GM12873 (cell line): ENCODE measurements at regions not wholly inside any gene's neighbourhood (a gene's known extent, or its start where the extent isn't known, plus 50 kb on each side); places are given as distances from the start of the nearest gene placed in this dataset.

Experiments
- TF ChIP-seq, protein P1 (sequence below): IDR thresholded peaks from 2 replicates; pipeline ENCODE4 v1.5.1; 2012; ENCODE audit warnings: low read depth, mild to moderate bottlenecking, moderate library complexity, low read length, control low read depth; ENCODE audit not compliant: insufficient read depth; ENCODE audit errors: missing control alignments

DNA sequence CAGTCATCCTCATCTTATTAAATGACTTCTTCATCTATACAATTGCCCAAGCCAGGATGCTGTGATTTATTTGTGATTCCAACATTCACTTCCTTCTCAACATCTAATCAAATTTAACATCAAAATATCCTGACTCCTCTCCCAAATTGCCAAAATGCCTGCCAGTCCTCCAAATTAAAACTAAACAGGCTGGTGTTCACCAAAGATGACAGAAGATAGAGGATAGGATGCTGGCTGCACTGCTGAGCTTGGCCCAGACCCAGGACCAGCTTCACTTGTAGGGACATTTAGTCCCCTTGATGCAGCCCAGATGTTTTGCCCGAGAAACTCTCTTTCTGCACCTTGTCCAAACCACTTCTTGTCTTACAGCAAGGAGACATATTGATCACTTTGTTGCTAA lies 540.0 kb upstream of the CNTNAP5 start:
- TF ChIP-seq, protein P1, sequence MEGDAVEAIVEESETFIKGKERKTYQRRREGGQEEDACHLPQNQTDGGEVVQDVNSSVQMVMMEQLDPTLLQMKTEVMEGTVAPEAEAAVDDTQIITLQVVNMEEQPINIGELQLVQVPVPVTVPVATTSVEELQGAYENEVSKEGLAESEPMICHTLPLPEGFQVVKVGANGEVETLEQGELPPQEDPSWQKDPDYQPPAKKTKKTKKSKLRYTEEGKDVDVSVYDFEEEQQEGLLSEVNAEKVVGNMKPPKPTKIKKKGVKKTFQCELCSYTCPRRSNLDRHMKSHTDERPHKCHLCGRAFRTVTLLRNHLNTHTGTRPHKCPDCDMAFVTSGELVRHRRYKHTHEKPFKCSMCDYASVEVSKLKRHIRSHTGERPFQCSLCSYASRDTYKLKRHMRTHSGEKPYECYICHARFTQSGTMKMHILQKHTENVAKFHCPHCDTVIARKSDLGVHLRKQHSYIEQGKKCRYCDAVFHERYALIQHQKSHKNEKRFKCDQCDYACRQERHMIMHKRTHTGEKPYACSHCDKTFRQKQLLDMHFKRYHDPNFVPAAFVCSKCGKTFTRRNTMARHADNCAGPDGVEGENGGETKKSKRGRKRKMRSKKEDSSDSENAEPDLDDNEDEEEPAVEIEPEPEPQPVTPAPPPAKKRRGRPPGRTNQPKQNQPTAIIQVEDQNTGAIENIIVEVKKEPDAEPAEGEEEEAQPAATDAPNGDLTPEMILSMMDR = no peak

DNA sequence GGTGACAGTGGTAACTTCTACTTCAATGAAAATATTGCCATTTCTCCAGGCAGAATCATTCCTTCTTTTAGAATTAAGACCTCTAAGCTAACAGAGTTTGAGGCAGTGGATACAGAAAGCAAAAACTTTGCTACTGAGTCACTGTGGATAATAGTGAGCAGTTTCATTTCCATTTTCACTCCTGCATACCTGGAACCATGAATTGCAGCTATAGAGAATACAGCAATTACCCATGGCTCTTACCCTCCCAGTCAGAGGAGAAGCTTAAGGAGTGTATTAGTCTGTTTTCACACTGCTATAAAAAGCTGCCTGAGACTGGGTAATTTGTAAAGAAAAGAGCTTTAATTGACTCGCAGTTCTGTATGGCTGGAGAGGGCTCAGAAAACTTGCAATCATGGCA lies 531.4 kb upstream of the CNTNAP5 start:
- TF ChIP-seq, protein P1 = no peak

DNA sequence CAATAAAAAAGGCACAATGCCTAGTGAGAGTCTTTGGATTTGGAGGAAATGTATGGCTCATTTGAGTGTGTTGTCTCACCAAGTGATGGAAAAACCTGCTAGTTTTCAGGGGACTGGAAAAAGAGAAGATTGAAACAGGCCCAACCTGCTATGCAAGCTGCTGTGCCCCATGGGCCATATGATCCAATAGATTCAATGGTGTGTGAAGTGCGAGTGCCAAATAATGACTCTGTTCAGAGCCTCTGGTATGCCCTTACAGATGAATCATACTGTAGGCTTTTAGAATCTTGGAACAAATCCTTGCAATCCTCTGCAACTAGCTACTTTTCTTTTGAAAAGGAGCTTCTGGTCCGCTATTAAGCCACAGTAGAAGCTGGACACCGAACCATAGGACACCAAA lies 529.8 kb upstream of the CNTNAP5 start:
- TF ChIP-seq, protein P1 = no peak

DNA sequence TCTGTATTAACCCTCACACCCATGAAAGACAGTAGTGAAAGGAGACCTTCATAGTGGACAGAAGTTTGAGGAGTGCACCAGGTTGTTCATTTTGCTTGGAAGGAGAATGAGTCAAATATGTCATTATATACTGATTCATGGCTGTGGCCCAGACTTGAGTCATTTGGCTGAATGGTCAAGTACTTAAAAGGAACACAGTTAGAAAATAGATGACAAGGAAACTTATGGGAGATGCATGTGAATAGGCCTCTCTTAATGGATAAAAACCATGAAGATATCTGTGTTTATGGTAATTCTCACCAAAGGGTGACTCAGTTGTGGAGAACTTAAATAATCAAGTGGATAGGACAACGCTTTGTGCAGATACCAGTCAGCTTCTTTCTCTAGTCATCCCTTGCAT lies 524.7 kb upstream of the CNTNAP5 start:
- TF ChIP-seq, protein P1 = no peak

DNA sequence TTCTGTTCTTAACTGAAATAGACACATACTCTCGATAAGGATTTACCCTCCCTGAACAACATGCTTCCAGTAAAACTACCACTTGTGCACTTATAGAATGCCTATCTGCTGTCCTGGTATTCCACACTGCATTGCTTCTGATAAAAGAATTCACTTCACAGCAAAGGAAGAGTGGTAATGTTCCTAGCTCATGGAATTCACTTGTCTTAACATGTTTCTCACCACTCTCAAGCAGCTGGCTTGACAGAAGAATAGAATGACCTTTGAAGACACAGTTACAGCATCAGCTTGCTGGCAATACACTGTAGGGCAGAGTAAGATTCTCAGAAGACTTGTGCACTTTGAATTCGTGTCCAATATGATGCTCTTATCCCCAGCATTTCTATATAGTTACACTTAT lies 524.1 kb upstream of the CNTNAP5 start:
- TF ChIP-seq, protein P1 = no peak

- TF ChIP-seq, protein P1 = no peak
Measured at GRCh38 chr2:123502931-123503330, 522.2 kb upstream of the CNTNAP5 start.

DNA sequence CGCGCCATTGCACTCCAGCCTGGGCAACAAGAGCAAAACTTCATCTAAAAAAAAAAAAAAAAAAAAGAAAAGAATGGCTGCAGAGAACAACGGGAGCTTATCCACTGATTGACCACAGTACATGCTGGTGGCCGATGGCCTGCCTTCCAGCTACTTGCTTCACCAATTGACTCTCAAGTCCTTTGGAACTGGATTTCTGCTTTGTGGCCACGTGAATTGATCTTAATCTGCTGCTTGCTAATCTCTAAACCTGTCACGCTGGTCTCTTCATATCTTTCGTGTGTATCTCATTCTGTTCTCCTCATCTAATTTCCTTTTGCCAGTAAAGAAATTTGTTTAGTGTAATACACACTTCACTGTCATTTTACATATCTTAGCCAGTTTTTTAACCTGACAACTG lies 512.5 kb upstream of the CNTNAP5 start:
- TF ChIP-seq, protein P1 = no peak
